ENCODE measurements at regions not wholly inside any gene's neighbourhood (a gene's known extent, or its start where the extent isn't known, plus 50 kb on each side); places are given as distances from the start of the nearest gene placed in this dataset.

- no peak for TF ChIP-seq CTCF (IDR thresholded peaks at IDR 0.05; ENCODE audit: borderline replicate concordance, extremely low read depth, low read length, poor library complexity, severe bottlenecking)
- TF ChIP-seq EZH2 (IDR thresholded peaks at IDR 0.05; ENCODE audit: borderline replicate concordance, low read depth, low read length, severe bottlenecking), result no peak
Observed at GRCh38 chr12:90055071-90055470, 346.4 kb upstream of the ATP2B1 start.
